SK-N-SH (cell line): ENCODE measurements at regions not wholly inside any gene's neighbourhood (a gene's known extent, or its start where the extent isn't known, plus 50 kb on each side); places are given as distances from the start of the nearest gene placed in this dataset.
A peak's percentile ranks its signal among the peaks of the same experiment; 100 is the strongest.

Source experiments
- CTCF ChIA-PET: fragments of 300-600, 350-600 bp; formaldehyde crosslinking; extraction: SDS; loops from one replicate; lab custom pipeline; 2021; lab: Yijun Ruan, JAX
- POLR2A ChIA-PET: fragments of 350-600 bp; sonication (Branson Sonifier 250); formaldehyde crosslinking; extraction: SDS; loops from one replicate; lab custom pipeline; 2020; ENCODE audit warnings: antibody characterized with exemption, inconsistent platforms; lab: Yijun Ruan, JAX
- DNase-seq: peaks from one replicate; pipeline ENCODE4 v3.0.0; 2012
- H2AFZ ChIP-seq: fragments of 200-600 bp; sonication (generic); 2 replicates; pipeline ENCODE4 v1.8.1; 2016; ENCODE audit warnings: antibody characterized with exemption, mild to moderate bottlenecking, low read depth
- H3F3A ChIP-seq: fragments of 200-600 bp; sonication (generic); replicated peaks from 2 replicates; pipeline ENCODE3; 2016; ENCODE audit warnings: antibody characterized with exemption, mild to moderate bottlenecking; ENCODE audit not compliant: insufficient read depth
- H3K27ac ChIP-seq, 2 experiments: fragments of 200-500 bp in 1 of 2; fragments of 200-600 bp in 1 of 2; sonication (Bioruptor generic) in 1 of 2; sonication (generic), shearing (Covaris generic) in 1 of 2; 2 replicates each; pipeline versions ENCODE4 v1.5.1 to v1.6.1; 2014 to 2016; ENCODE audit warnings: low read depth in 2 of 2, inconsistent platforms in 1 of 2, low read length in 1 of 2, mild to moderate bottlenecking in 1 of 2, mixed read lengths in 1 of 2
- H3K27me3 ChIP-seq: fragments of 200-600 bp; sonication (generic), shearing (Covaris generic); 2 replicates; pipeline ENCODE4 v1.6.1; 2016; ENCODE audit warnings: mixed run types; ENCODE audit not compliant: insufficient read depth
- H3K36me3 ChIP-seq, 2 experiments: fragments of 200-500 bp in 1 of 2; fragments of 200-600 bp in 1 of 2; sonication (Bioruptor generic) in 1 of 2; sonication (generic) in 1 of 2; replicated peaks in 1 of 2; 2 replicates each; pipeline versions ENCODE3 to v1.5.1; 2014 to 2016; ENCODE audit warnings: low read length in 1 of 2, mild to moderate bottlenecking in 1 of 2; ENCODE audit not compliant: insufficient read depth in 2 of 2, control insufficient read depth in 1 of 2
- H3K4me1 ChIP-seq, 2 experiments: fragments of 200-500 bp in 1 of 2; fragments of 200-600 bp in 1 of 2; sonication (Bioruptor generic) in 1 of 2; sonication (generic), shearing (Covaris generic) in 1 of 2; 2 replicates each; pipeline versions ENCODE4 v1.5.1 to v1.6.1; 2014 to 2016; ENCODE audit warnings: low read depth in 1 of 2, low read length in 1 of 2, mixed run types in 1 of 2; ENCODE audit not compliant: insufficient read depth in 2 of 2, control insufficient read depth in 1 of 2
- H3K4me2 ChIP-seq: fragments of 200-600 bp; sonication (generic), shearing (Covaris generic); 2 replicates; pipeline ENCODE4 v1.6.1; 2017; ENCODE audit warnings: mixed run types
- H3K4me3 ChIP-seq, 2 experiments: fragments of 200-500 bp in 1 of 2; fragments of 200-600 bp in 1 of 2; sonication (Bioruptor generic) in 1 of 2; sonication (generic), shearing (Covaris generic) in 1 of 2; 2 replicates each; pipeline versions ENCODE4 v1.5.1 to v1.8.1; 2014 to 2016; ENCODE audit warnings: low read depth in 2 of 2, inconsistent platforms in 1 of 2, low read length in 1 of 2, mild to moderate bottlenecking in 1 of 2, mixed read lengths in 1 of 2, moderate library complexity in 1 of 2
- H3K79me2 ChIP-seq: fragments of 200-600 bp; sonication (generic); 2 replicates; pipeline ENCODE4 v1.8.1; 2017; ENCODE audit warnings: mild to moderate bottlenecking; ENCODE audit not compliant: insufficient read depth
- H3K9ac ChIP-seq: fragments of 200-600 bp; sonication (generic); 2 replicates; pipeline ENCODE4 v1.6.1; 2017; ENCODE audit warnings: mixed run types
- H3K9me2 ChIP-seq: fragments of 200-600 bp; sonication (generic); 2 replicates; pipeline ENCODE4 v1.6.1; 2017; ENCODE audit warnings: mixed run types
- H3K9me3 ChIP-seq: fragments of 200-600 bp; sonication (generic); 2 replicates; pipeline ENCODE4 v1.6.1; 2017; ENCODE audit warnings: mixed run types, mild to moderate bottlenecking, moderate library complexity
- H4K20me1 ChIP-seq: fragments of 200-600 bp; sonication (generic); 2 replicates; pipeline ENCODE4 v1.6.1; 2017; ENCODE audit warnings: mild to moderate bottlenecking, mixed run types; ENCODE audit not compliant: insufficient read depth
- CHD2 ChIP-seq: fragments of 150-350 bp; IDR thresholded peaks from 2 replicates; pipeline ENCODE4 v1.6.1; 2018; ENCODE audit warnings: low read length; ENCODE audit not compliant: partially characterized antibody
- EP300 ChIP-seq, 2 experiments: IDR thresholded peaks; 2 replicates each; pipeline versions ENCODE4 v1.4.0 to v1.6.1; 2012; ENCODE audit warnings: borderline replicate concordance in 1 of 2, low read depth in 1 of 2, low read length in 1 of 2
- FOSL2 ChIP-seq: IDR thresholded peaks from 2 replicates; pipeline ENCODE4 v1.4.0; 2012; ENCODE audit warnings: low read depth, mild to moderate bottlenecking, moderate library complexity, borderline replicate concordance
- FOXJ3 ChIP-seq: sonication (generic); formaldehyde crosslinking; IDR thresholded peaks from 2 replicates; pipeline ENCODE4 v1.5.1; 2020; ENCODE audit warnings: mild to moderate bottlenecking, missing genetic modification reagents
- FOXM1 ChIP-seq: IDR thresholded peaks from 2 replicates; pipeline ENCODE4 v1.4.0; 2012; ENCODE audit warnings: low read depth, mild to moderate bottlenecking
- GABPA ChIP-seq: IDR thresholded peaks from 2 replicates; pipeline ENCODE4 v1.4.0; 2012; ENCODE audit warnings: low read depth, mild to moderate bottlenecking
- GATA2 ChIP-seq: sonication (generic); formaldehyde crosslinking; IDR thresholded peaks from 2 replicates; pipeline ENCODE4 v1.5.0; 2020; ENCODE audit warnings: mild to moderate bottlenecking, missing genetic modification reagents
- JUND ChIP-seq: IDR thresholded peaks from 2 replicates; pipeline ENCODE4 v1.4.0; 2012
- MEF2A ChIP-seq: IDR thresholded peaks from 2 replicates; pipeline ENCODE4 v1.4.0; 2012; ENCODE audit warnings: low read depth, borderline replicate concordance
- POLR2AphosphoS5 ChIP-seq: IDR thresholded peaks from 2 replicates; pipeline ENCODE4 v1.6.1; 2012; ENCODE audit warnings: low read depth, low read length
- RCOR1 ChIP-seq: fragments of 150-350 bp; IDR thresholded peaks from 2 replicates; pipeline ENCODE4 v1.6.1; 2017; ENCODE audit warnings: antibody characterized with exemption, low read length
- SIN3A ChIP-seq: IDR thresholded peaks from 2 replicates; pipeline ENCODE4 v1.6.1; 2012; ENCODE audit warnings: low read depth, mild to moderate bottlenecking, low read length, moderate library complexity, borderline replicate concordance
- TEAD4 ChIP-seq: IDR thresholded peaks from 2 replicates; pipeline ENCODE4 v1.4.0; 2012; ENCODE audit warnings: mild to moderate bottlenecking, borderline replicate concordance; ENCODE audit not compliant: insufficient read depth
- YY1 ChIP-seq: IDR thresholded peaks from 2 replicates; pipeline ENCODE4 v1.4.0; 2012; ENCODE audit warnings: low read depth, mild to moderate bottlenecking
- TF ChIP-seq, protein P1 (sequence below): IDR thresholded peaks from 2 replicates; pipeline ENCODE4; 2012
- TF ChIP-seq, protein P2 (sequence below): IDR thresholded peaks from 2 replicates; pipeline ENCODE4 v1.4.0; 2012; ENCODE audit warnings: low read depth, borderline replicate concordance

DNA sequence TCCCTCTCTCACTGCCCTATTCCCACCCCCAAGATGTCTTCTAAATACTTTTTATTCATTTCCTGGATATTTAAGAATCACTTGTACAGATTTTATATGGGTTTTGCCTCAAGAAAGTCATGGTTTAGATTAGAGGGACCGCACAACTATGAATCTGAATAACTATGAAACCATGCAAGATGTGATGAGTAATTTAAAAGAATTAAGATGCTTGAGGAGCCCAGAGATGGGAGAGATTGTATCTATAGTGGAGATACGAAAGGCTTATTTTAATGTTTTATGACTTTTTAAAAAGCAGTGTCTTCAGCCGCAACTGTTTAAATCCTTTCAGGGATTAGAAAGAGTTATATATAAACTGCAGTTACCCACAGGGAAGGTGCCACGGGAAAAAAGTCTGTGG lies 324.1 kb downstream of the LPIN1 start (continued):
- peak; percentile 65 for TF ChIP-seq TEAD4
- TF ChIP-seq FOXM1, result peak; percentile 82
- TF ChIP-seq YY1, result 0 out of 2 replicates have a peak, but pooled peaks have one; percentile 20
- no peak for TF ChIP-seq GABPA

DNA sequence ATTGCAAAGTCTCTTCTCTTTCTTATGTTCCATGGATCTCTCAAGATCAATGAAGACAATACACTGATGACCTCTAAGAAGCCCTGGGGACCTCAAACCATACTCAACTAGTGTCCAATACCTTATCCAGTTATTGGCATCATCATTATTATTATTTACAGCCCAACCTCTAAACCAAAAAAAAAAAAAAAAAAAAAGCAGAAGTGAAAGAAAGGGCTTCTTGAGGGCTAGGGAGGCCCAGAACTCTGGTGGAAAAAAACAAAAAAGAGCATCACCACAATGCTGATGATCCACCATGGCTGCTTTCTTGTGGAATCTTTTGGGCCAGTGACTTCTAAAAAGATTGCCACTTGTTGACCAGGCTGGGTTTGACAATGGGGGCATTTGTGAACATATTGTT lies 324.9 kb downstream of the LPIN1 start:
- Histone ChIP-seq H3K9ac (no peak overlapping the region), H3K4me1 (peaks cover 10 to 26% of the 10 kb centered on the region in 2 experiments), H2AFZ (no peak overlapping the region), H3K36me3 (no peaks in the 10 kb centered on the region), H3K79me2 (no peaks in the 10 kb centered on the region), H3K4me2 (0 out of 2 replicates have a peak overlapping the region, but pooled peaks have one; percentile 12), H3K4me3 (no peak overlapping the region), H3K27me3 (no peaks in the 10 kb centered on the region), H3F3A (peaks cover 17% of the 10 kb centered on the region), H3K9me3 (no peaks in the 10 kb centered on the region), H4K20me1 (no peaks in the 10 kb centered on the region), H3K9me2 (no peaks in the 10 kb centered on the region), H3K27ac (peak overlapping the region in 1 of 2 experiments; percentile 87; a peak in 2 of 4 replicates)
- TF ChIP-seq, protein P1, sequence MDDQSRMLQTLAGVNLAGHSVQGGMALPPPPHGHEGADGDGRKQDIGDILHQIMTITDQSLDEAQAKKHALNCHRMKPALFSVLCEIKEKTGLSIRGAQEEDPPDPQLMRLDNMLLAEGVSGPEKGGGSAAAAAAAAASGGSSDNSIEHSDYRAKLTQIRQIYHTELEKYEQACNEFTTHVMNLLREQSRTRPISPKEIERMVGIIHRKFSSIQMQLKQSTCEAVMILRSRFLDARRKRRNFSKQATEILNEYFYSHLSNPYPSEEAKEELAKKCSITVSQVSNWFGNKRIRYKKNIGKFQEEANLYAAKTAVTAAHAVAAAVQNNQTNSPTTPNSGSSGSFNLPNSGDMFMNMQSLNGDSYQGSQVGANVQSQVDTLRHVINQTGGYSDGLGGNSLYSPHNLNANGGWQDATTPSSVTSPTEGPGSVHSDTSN, result no peak
- TF ChIP-seq MEF2A, result no peak
- no peak for TF ChIP-seq GABPA
- TF ChIP-seq SIN3A, result no peak
- TF ChIP-seq YY1, result no peak
- TF ChIP-seq FOXJ3 (CRISPR knock-in tag), result no peak
- TF ChIP-seq FOSL2, result no peak
- no peak for TF ChIP-seq JUND
- no peak for TF ChIP-seq POLR2AphosphoS5
- no peak for TF ChIP-seq GATA2 (CRISPR knock-in tag)
- TF ChIP-seq RCOR1, result no peak
- TF ChIP-seq EP300 (IDR thresholded peaks at IDR 0.05; ENCODE audit: borderline replicate concordance in 1 of 2, low read depth in 1 of 2, low read length in 1 of 2), result no peak
- TF ChIP-seq, protein P2, sequence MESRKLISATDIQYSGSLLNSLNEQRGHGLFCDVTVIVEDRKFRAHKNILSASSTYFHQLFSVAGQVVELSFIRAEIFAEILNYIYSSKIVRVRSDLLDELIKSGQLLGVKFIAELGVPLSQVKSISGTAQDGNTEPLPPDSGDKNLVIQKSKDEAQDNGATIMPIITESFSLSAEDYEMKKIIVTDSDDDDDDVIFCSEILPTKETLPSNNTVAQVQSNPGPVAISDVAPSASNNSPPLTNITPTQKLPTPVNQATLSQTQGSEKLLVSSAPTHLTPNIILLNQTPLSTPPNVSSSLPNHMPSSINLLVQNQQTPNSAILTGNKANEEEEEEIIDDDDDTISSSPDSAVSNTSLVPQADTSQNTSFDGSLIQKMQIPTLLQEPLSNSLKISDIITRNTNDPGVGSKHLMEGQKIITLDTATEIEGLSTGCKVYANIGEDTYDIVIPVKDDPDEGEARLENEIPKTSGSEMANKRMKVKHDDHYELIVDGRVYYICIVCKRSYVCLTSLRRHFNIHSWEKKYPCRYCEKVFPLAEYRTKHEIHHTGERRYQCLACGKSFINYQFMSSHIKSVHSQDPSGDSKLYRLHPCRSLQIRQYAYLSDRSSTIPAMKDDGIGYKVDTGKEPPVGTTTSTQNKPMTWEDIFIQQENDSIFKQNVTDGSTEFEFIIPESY, result no peak
- no peak for TF ChIP-seq CHD2
- CTCF ChIA-PET, result interaction anchor here (1.0 to 2.2 kb wide), 2 partner anchors 19 to 645 kb away, joined by 4 to 5 read pairs; partner anchors contain the start of gene TRIB2
- no peak for DNase-seq
- POLR2A ChIA-PET, result no interaction called here
